Pancreas (tissue), 10 donors: ENCODE measurements at regions not wholly inside any gene's neighbourhood (a gene's known extent, or its start where the extent isn't known, plus 50 kb on each side); places are given as distances from the start of the nearest gene placed in this dataset.

Source experiments
- ATAC-seq, 4 donors: fragments of 200-7000 bp; cut with Tn5 transposase; one replicate each; pipeline versions ENCODE4 v1.8.0 to v1.9.1; 2020; ENCODE audit warnings: mild to moderate bottlenecking in 4 of 4, moderate library complexity in 4 of 4
- DNase-seq, 6 donors: peaks; one replicate each; pipeline ENCODE4 v3.0.0-alpha.2; 2020
- FAIRE-seq: peaks from 2 replicates; lab custom pipeline; 2012; peaks lifted over from hg19 to GRCh38; lab: Jason Lieb, UNC
- H3K27ac ChIP-seq, 4 donors: fragments of 200-600 bp; sonication (generic); 1 replicate in 3 of 4; 2 replicates in 1 of 4; pipeline versions ENCODE4 v1.5.0 to v1.8.0; 2020
- H3K27me3 ChIP-seq, 4 donors: fragments of 200-600 bp; one replicate each; pipeline ENCODE4 v1.8.0; 2021
- H3K36me3 ChIP-seq, 3 donors: fragments of 200-600 bp; sonication (generic) in 1 of 3; one replicate each; pipeline versions ENCODE4 v1.5.0 to v1.8.0; 2020 to 2021
- H3K4me1 ChIP-seq, 3 donors: fragments of 200-600 bp; one replicate each; pipeline ENCODE4 v1.8.0; 2021
- H3K4me3 ChIP-seq, 4 donors: fragments of 200-600 bp; sonication (generic) in 2 of 4; one replicate each; pipeline versions ENCODE4 v1.5.0 to v1.8.0; 2020 to 2021
- H3K9me3 ChIP-seq, 4 donors: fragments of 200-600 bp; one replicate each; pipeline ENCODE4 v1.8.0; 2021
- CTCF ChIP-seq, 4 donors: fragments of 200-600 bp; sonication (generic) in 3 of 4; IDR thresholded peaks; one replicate each; pipeline versions ENCODE4 v1.5.0 to v1.8.0; 2021; ENCODE audit warnings: antibody characterized with exemption in 4 of 4
- WGBS, 2 donors: extraction: QIAGEN DNeasy Blood & Tissue Kit; methylation state at CpG; one replicate each; pipeline ENCODE4 v1.1.7; 2013; 5-methylcytosine and 5-hydroxymethylcytosine counted together
- intact Hi-C, 3 donors: fragments of 100-400 bp; cut with DNase I; formaldehyde crosslinking; loops; one replicate each; pipeline versions ENCODE4 v1.11.1 to v1.14.2; 2022
- donor health status: healthy with polysubstance abuse.
- donor health status: DM: no; HTN: no; CAD: no; lungs with moderate emphysema.
- donor health status: DM: no; HTN: no; CAD: no.
- donor health status: control.
- donor health status: control.
- donor health status: Bipolar disorder and iron deficiency.
- donor health status: DM: yes; HTN: yes; CAD: no.
- donor health status: DM: no; HTN: no; CAD: no.
- donor health status: DM: no; HTN: no; CAD: no.
- donor health status: DM: yes; HTN: yes; CAD: no.

DNA sequence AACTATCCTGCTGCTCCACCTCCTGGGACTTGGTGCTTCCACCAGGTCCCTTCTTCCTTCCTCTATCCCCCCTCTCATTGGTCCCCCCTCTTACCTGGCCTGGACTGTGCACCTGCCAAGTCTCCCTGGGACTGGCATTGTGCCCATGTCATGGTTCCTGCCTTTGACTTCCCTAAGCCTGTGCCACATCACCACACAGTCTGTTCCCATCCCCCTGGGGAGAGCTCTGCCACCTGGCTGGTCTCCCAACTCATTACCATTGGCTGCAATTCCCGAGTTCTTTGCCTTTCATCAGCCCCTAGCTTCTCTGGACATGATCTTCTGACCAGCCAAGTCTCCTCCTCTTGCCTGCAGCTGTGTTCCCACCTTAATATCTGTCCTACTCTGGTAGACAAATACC is 180.3 kb downstream of the SREK1 start:
- Histone ChIP-seq H3K27me3 (no peaks in the 10 kb centered on the region), H3K4me1 (no peaks in the 10 kb centered on the region), H3K27ac (no peak overlapping the region), H3K4me3 (no peak overlapping the region), H3K9me3 (no peaks in the 10 kb centered on the region), H3K36me3 (no peaks in the 10 kb centered on the region)
- no peak for TF ChIP-seq CTCF (IDR thresholded peaks at IDR 0.05)
- ATAC-seq (peak; percentile 79 to 94 (median 90)), DNase-seq (peak; percentile 66 to 82 (median 74)), FAIRE-seq (no peak)
- 4 to 19% methylated on average over 1 of the region's 1 CpG for WGBS, 2 donors
- intact Hi-C loops = no loop called here

GRCh38 chr5:66326276-66326675 is 182.2 kb downstream of the SREK1 start:
- DNase-seq (no peak), ATAC-seq (peak in 1 of 4 donors; percentile 40), FAIRE-seq (no peak)
- Histone ChIP-seq H3K27me3 (no peaks in the 10 kb centered on the region), H3K9me3 (no peaks in the 10 kb centered on the region), H3K27ac (no peak overlapping the region), H3K4me1 (no peaks in the 10 kb centered on the region), H3K36me3 (no peaks in the 10 kb centered on the region), H3K4me3 (no peak overlapping the region)
- intact Hi-C loops = no loop called here
- no peak for TF ChIP-seq CTCF (IDR thresholded peaks at IDR 0.05)
- WGBS, 2 donors = 77 to 81% methylated on average over 1 of the region's 1 CpG

DNA sequence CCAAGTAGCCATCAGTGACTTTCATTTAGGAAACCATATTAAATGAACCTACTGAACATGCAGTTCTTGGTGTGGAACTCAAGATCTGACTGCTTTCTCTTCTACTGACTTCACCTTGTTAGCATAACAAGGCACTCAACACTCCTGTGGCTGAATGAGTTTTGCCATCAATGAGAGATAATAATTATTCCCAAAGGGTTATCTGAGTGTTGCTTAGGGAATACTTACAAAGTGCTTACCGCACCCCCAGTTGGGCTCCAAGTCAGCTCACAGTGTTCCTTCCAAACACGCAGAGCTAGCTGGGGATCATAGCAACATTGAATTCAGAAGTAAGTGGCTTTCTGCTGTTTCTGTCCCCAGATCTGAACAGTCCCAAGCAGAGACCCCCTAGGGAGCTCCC is 182.9 kb downstream of the SREK1 start:
- FAIRE-seq (no peak), ATAC-seq (no peak), DNase-seq (no peak)
- no peaks in the 10 kb centered on the region for H3K4me1 ChIP-seq
- H3K9me3 ChIP-seq = no peaks in the 10 kb centered on the region
- no peaks in the 10 kb centered on the region for H3K27me3 ChIP-seq
- no peaks in the 10 kb centered on the region for H3K36me3 ChIP-seq
- no peak overlapping the region for H3K4me3 ChIP-seq
- 99 to 100% methylated on average over 2 of the region's 2 CpGs for WGBS, 2 donors
- H3K27ac ChIP-seq = no peak overlapping the region
- TF ChIP-seq CTCF (IDR thresholded peaks at IDR 0.05) = no peak
- intact Hi-C loops = no loop called here

GRCh38 chr5:66329078-66329477 is 185.0 kb downstream of the SREK1 start:
- H3K27me3 ChIP-seq = no peaks in the 10 kb centered on the region
- H3K4me3 ChIP-seq = no peak overlapping the region
- H3K36me3 ChIP-seq = no peaks in the 10 kb centered on the region
- no peak for DNase-seq
- H3K4me1 ChIP-seq = no peaks in the 10 kb centered on the region
- no peak for TF ChIP-seq CTCF (IDR thresholded peaks at IDR 0.05)
- no peak for ATAC-seq
- H3K27ac ChIP-seq = no peak overlapping the region
- no peak for FAIRE-seq
- intact Hi-C loops = no loop called here
- no peaks in the 10 kb centered on the region for H3K9me3 ChIP-seq
- WGBS, 2 donors = 86 to 90% methylated on average over 3 of the region's 3 CpGs

GRCh38 chr5:66333192-66333591 is 189.1 kb downstream of the SREK1 start:
- FAIRE-seq (no peak), ATAC-seq (no peak), DNase-seq (no peak)
- Histone ChIP-seq H3K27ac (no peak overlapping the region), H3K4me3 (no peak overlapping the region), H3K4me1 (no peaks in the 10 kb centered on the region), H3K9me3 (no peaks in the 10 kb centered on the region), H3K27me3 (no peaks in the 10 kb centered on the region), H3K36me3 (no peaks in the 10 kb centered on the region)
- intact Hi-C loops = no loop called here
- WGBS, 2 donors = 52 to 53% methylated on average over 3 of the region's 3 CpGs
- no peak for TF ChIP-seq CTCF (IDR thresholded peaks at IDR 0.05)
